ENCODE measurements at regions not wholly inside any gene's neighbourhood (a gene's known extent, or its start where the extent isn't known, plus 50 kb on each side); places are given as distances from the start of the nearest gene placed in this dataset.

DNA sequence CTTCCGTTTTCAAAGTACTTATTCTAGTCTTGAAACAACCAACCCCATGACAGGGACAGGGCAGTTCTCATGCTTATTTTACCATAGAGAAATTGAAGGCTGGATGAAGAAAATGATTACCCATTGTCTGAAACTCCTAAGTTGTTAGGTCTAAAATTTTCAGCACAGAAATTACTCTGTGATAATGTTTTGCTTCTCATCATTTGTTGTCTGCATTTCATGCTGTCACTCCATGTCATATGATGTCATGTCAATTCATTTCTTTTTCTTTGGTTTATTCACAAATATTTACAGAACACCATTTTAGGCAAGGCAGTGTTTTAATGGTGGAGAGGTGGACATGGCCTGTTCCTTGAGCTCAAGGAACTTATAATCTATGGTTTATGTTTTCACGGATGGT, 98.2 kb upstream of the RASGRP1 start:
- TF ChIP-seq, protein P1, sequence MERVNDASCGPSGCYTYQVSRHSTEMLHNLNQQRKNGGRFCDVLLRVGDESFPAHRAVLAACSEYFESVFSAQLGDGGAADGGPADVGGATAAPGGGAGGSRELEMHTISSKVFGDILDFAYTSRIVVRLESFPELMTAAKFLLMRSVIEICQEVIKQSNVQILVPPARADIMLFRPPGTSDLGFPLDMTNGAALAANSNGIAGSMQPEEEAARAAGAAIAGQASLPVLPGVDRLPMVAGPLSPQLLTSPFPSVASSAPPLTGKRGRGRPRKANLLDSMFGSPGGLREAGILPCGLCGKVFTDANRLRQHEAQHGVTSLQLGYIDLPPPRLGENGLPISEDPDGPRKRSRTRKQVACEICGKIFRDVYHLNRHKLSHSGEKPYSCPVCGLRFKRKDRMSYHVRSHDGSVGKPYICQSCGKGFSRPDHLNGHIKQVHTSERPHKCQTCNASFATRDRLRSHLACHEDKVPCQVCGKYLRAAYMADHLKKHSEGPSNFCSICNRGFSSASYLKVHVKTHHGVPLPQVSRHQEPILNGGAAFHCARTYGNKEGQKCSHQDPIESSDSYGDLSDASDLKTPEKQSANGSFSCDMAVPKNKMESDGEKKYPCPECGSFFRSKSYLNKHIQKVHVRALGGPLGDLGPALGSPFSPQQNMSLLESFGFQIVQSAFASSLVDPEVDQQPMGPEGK (CRISPR knock-in tag; IDR thresholded peaks at IDR 0.05; ENCODE audit: borderline replicate concordance) = no peak
- TF ChIP-seq ESRRG (CRISPR knock-in tag; IDR thresholded peaks at IDR 0.05) = no peak
- no peak for TF ChIP-seq ARNTL (CRISPR knock-in tag; IDR thresholded peaks at IDR 0.05; ENCODE audit: borderline replicate concordance, low read depth)
- TF ChIP-seq ZFP3 (CRISPR knock-in tag; IDR thresholded peaks at IDR 0.05) = no peak
- no peak for TF ChIP-seq BACH2 (CRISPR knock-in tag; IDR thresholded peaks at IDR 0.05; ENCODE audit: borderline replicate concordance)
- no peak for TF ChIP-seq RARB (CRISPR knock-in tag; IDR thresholded peaks at IDR 0.05)
- TF ChIP-seq PPARA (CRISPR knock-in tag; IDR thresholded peaks at IDR 0.05; ENCODE audit: borderline replicate concordance) = no peak
- ATAC-seq = no peak

DNA sequence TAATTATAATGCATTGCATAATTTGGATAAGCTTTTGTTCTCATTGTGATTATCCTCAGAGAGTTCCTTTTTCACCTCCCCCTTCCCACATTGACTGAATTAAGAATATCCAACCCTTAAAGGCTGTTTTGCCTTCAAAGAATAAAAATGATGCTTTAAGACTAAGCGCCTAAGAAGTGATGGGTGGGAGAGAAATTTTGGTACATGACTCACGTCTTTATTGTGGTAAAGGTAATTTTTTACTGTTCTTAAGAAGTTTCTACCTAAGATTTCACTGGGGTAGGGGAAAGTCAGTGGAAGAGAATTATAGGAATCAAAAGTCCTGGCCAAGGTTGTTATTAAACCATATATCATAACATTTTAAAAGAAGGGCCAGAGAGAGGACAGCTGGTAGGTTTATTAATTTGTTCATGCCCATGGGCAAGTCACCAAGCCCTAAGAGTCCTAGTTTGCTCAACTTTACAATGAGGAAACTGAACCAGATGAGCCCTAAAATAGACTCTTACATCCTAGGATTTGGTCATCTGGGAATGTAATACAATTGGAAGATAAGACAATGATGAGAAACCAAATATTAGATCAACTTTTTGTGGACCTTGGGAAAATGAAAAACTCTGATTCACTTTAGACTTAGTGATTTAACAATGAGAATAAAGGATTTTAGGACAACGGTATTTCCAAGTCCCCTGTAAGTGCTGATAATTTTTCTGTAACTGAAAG, 101.1 kb upstream of the RASGRP1 start:
- ATAC-seq = no peak
- no peak for TF ChIP-seq SNAI2 (CRISPR knock-in tag; IDR thresholded peaks at IDR 0.05)
- TF ChIP-seq ZNF8 (CRISPR knock-in tag; IDR thresholded peaks at IDR 0.05) = no peak
- TF ChIP-seq ZNF70 (CRISPR knock-in tag; IDR thresholded peaks at IDR 0.05) = no peak
- TF ChIP-seq, protein P2, sequence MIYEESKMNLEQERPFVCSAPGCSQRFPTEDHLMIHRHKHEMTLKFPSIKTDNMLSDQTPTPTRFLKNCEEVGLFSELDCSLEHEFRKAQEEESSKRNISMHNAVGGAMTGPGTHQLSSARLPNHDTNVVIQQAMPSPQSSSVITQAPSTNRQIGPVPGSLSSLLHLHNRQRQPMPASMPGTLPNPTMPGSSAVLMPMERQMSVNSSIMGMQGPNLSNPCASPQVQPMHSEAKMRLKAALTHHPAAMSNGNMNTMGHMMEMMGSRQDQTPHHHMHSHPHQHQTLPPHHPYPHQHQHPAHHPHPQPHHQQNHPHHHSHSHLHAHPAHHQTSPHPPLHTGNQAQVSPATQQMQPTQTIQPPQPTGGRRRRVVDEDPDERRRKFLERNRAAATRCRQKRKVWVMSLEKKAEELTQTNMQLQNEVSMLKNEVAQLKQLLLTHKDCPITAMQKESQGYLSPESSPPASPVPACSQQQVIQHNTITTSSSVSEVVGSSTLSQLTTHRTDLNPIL (CRISPR knock-in tag; IDR thresholded peaks at IDR 0.05; ENCODE audit: low read depth) = no peak
- TF ChIP-seq GLIS3 (CRISPR knock-in tag; IDR thresholded peaks at IDR 0.05) = no peak
- TF ChIP-seq TCF4 (CRISPR knock-in tag; IDR thresholded peaks at IDR 0.05; ENCODE audit: borderline replicate concordance) = no peak
- no peak for TF ChIP-seq PPARA (CRISPR knock-in tag; IDR thresholded peaks at IDR 0.05; ENCODE audit: borderline replicate concordance)
- TF ChIP-seq ESRRG (CRISPR knock-in tag; IDR thresholded peaks at IDR 0.05) = no peak

DNA sequence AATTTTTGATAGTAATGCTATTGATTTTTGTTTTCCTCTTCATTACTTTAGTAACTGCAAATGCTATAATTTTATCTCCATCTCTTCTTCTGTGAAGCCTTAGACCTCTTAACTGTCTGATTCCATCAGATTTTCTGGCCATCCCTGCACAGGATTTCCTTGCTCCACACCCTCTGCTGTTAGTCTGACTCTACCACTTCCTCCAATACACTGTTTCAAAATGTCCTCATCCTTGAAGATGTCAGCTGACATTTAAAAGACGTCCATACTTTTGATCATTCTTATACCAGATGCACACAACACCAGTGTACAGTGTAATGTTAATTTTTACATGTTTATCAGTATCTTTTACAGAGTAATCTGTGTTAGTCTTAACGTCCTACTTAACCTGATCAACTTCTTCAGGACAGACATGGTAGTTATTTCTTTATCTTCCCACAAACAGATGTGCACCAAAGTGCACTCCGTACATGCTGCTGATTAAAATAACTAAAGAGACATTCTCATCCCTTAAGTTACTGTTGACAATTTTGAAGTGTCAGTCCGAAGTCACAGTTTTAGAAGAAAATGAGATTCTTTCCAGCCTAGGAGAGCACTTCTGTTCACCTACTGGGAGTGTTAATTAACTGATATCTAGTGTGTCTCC, 102.4 kb upstream of the RASGRP1 start:
- ATAC-seq = no peak

More for the DNA sequence above, 102.4 kb upstream of the RASGRP1 start:
- TF ChIP-seq BACH2 (CRISPR knock-in tag; IDR thresholded peaks at IDR 0.05; ENCODE audit: borderline replicate concordance) (no peak), ZFP3 (CRISPR knock-in tag; IDR thresholded peaks at IDR 0.05) (no peak), ISL1 (CRISPR knock-in tag; IDR thresholded peaks at IDR 0.05) (no peak), GLIS3 (CRISPR knock-in tag; IDR thresholded peaks at IDR 0.05) (no peak), TCF4 (CRISPR knock-in tag; IDR thresholded peaks at IDR 0.05; ENCODE audit: borderline replicate concordance) (no peak), PPARA (CRISPR knock-in tag; IDR thresholded peaks at IDR 0.05; ENCODE audit: borderline replicate concordance) (no peak), ZFP30 (CRISPR knock-in tag; IDR thresholded peaks at IDR 0.05) (no peak), RARB (CRISPR knock-in tag; IDR thresholded peaks at IDR 0.05) (no peak), ESRRG (CRISPR knock-in tag; IDR thresholded peaks at IDR 0.05) (no peak), CSDC2 (CRISPR knock-in tag; IDR thresholded peaks at IDR 0.05) (no peak), SNAI2 (CRISPR knock-in tag; IDR thresholded peaks at IDR 0.05) (no peak)
- TF ChIP-seq, protein P3, sequence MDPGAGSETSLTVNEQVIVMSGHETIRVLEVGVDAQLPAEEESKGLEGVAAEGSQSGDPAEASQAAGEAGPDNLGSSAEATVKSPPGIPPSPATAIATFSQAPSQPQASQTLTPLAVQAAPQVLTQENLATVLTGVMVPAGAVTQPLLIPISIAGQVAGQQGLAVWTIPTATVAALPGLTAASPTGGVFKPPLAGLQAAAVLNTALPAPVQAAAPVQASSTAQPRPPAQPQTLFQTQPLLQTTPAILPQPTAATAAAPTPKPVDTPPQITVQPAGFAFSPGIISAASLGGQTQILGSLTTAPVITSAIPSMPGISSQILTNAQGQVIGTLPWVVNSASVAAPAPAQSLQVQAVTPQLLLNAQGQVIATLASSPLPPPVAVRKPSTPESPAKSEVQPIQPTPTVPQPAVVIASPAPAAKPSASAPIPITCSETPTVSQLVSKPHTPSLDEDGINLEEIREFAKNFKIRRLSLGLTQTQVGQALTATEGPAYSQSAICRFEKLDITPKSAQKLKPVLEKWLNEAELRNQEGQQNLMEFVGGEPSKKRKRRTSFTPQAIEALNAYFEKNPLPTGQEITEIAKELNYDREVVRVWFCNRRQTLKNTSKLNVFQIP (CRISPR knock-in tag; IDR thresholded peaks at IDR 0.05; ENCODE audit: borderline replicate concordance, low read depth) = no peak
- TF ChIP-seq, protein P1 (CRISPR knock-in tag; IDR thresholded peaks at IDR 0.05; ENCODE audit: borderline replicate concordance) = no peak
- TF ChIP-seq, protein P4, sequence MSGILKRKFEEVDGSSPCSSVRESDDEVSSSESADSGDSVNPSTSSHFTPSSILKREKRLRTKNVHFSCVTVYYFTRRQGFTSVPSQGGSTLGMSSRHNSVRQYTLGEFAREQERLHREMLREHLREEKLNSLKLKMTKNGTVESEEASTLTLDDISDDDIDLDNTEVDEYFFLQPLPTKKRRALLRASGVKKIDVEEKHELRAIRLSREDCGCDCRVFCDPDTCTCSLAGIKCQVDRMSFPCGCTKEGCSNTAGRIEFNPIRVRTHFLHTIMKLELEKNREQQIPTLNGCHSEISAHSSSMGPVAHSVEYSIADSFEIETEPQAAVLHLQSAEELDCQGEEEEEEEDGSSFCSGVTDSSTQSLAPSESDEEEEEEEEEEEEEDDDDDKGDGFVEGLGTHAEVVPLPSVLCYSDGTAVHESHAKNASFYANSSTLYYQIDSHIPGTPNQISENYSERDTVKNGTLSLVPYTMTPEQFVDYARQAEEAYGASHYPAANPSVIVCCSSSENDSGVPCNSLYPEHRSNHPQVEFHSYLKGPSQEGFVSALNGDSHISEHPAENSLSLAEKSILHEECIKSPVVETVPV (CRISPR knock-in tag; IDR thresholded peaks at IDR 0.05) = no peak
